K562 (cell line): ENCODE measurements at regions not wholly inside any gene's neighbourhood (a gene's known extent, or its start where the extent isn't known, plus 50 kb on each side); places are given as distances from the start of the nearest gene placed in this dataset.

Experiments used
- ATAC-seq: fragments of 200-7000 bp; cut with Tn5 transposase; 3 replicates; pipeline ENCODE4 v1.9.1; 2020; ENCODE audit warnings: moderate library complexity
- BruUV-seq: library from RNA; stranded (reverse); fragments of 400-500 nt; replicated peaks from 2 replicates; lab custom pipeline; 2021; lab: Mats Ljungman, UMichigan
- CTCF ChIA-PET: fragments of 300-600 bp; formaldehyde crosslinking; extraction: SDS; loops from one replicate; lab custom pipeline; 2021; ENCODE audit warnings: low intra/inter-chr PET ratio; lab: Yijun Ruan, JAX
- POLR2A ChIA-PET: fragments of 300-600, 350-650 bp; sonication (Branson Sonifier 250); formaldehyde crosslinking; extraction: SDS; loops from one replicate; lab custom pipeline; 2021; ENCODE audit warnings: antibody characterized with exemption, inconsistent platforms; lab: Yijun Ruan, JAX
- DNase-seq, 4 experiments: peaks; one replicate each; pipeline versions ENCODE4 v3.0.0 to v3.0.0-alpha.2; 2011 to 2018; ENCODE audit warnings: low spot score in 3 of 4, mixed read lengths in 3 of 4; ENCODE audit errors: extremely low read depth in 1 of 4
- FAIRE-seq: peaks from 2 replicates; lab custom pipeline; 2011; peaks lifted over from hg19 to GRCh38; lab: Jason Lieb, UNC
- H2AFZ ChIP-seq: 2 replicates; pipeline ENCODE4 v1.6.0; 2011; ENCODE audit warnings: low read depth, low read length, control low read depth, inconsistent platforms
- H3K27ac ChIP-seq: fragments of 200-600 bp; 3 replicates; pipeline ENCODE4 v1.8.0; 2011; ENCODE audit warnings: low read depth, mild to moderate bottlenecking, control low read depth, inconsistent platforms, low read length, moderate library complexity, mixed read lengths; ENCODE audit errors: extremely low read depth
- H3K27me3 ChIP-seq, 2 experiments: fragments of 300-600 bp in 1 of 2; 2 replicates in 1 of 2; 3 replicates in 1 of 2; pipeline versions ENCODE4 v1.6.0 to v1.8.0; 2011; ENCODE audit warnings: inconsistent platforms in 2 of 2, low read length in 2 of 2, mild to moderate bottlenecking in 1 of 2, mixed read lengths in 1 of 2, moderate library complexity in 1 of 2; ENCODE audit not compliant: control insufficient read depth in 2 of 2, insufficient read depth in 2 of 2
- H3K36me3 ChIP-seq: fragments of 300-600 bp; 3 replicates; pipeline ENCODE4 v1.8.0; 2011; ENCODE audit warnings: mild to moderate bottlenecking, low read length, inconsistent platforms; ENCODE audit not compliant: control insufficient read depth, insufficient read depth
- H3K4me1 ChIP-seq, 2 experiments: fragments of 200-600 bp in 1 of 2; replicated peaks in 1 of 2; 2 replicates in 1 of 2; 3 replicates in 1 of 2; pipeline versions ENCODE4 v1.5.1 to v1.8.0; 2011; ENCODE audit warnings: inconsistent platforms in 2 of 2, low read length in 2 of 2, mild to moderate bottlenecking in 1 of 2, mixed read lengths in 1 of 2, moderate library complexity in 1 of 2; ENCODE audit not compliant: control insufficient read depth in 2 of 2, insufficient read depth in 2 of 2
- H3K4me2 ChIP-seq: 2 replicates; pipeline ENCODE4 v1.6.1; 2011; ENCODE audit warnings: low read length, control low read depth, inconsistent platforms, mixed read lengths; ENCODE audit not compliant: insufficient read depth
- H3K4me3 ChIP-seq: fragments of 200-600 bp; sonication (generic), shearing (Covaris generic); 2 replicates; pipeline ENCODE4 v1.5.1; 2016; ENCODE audit warnings: control low read depth, inconsistent platforms
- H3K79me2 ChIP-seq: fragments of 200-600 bp; 3 replicates; pipeline ENCODE4 v1.8.0; 2011; ENCODE audit warnings: low read length, inconsistent platforms; ENCODE audit not compliant: control insufficient read depth, insufficient read depth
- H3K9ac ChIP-seq, 2 experiments: 2 replicates each; pipeline versions ENCODE4 v1.6.0 to v1.6.1; 2011; ENCODE audit warnings: low read depth in 2 of 2, low read length in 2 of 2, control low read depth in 1 of 2, inconsistent platforms in 1 of 2, mild to moderate bottlenecking in 1 of 2, mixed read lengths in 1 of 2; ENCODE audit not compliant: insufficient read depth in 1 of 2
- H3K9me1 ChIP-seq: one replicate; pipeline ENCODE4 v1.6.0; 2011; ENCODE audit warnings: inconsistent platforms, mild to moderate bottlenecking, low read length, moderate library complexity; ENCODE audit not compliant: control insufficient read depth, insufficient read depth
- H3K9me3 ChIP-seq: replicated peaks from 2 replicates; pipeline ENCODE4 v1.5.1; 2011; ENCODE audit warnings: low read depth, low read length, inconsistent platforms; ENCODE audit not compliant: control insufficient read depth, insufficient read depth
- H4K20me1 ChIP-seq: replicated peaks from 2 replicates; pipeline ENCODE4 v1.6.1; 2011; ENCODE audit warnings: low read length, inconsistent platforms, mixed read lengths; ENCODE audit not compliant: control insufficient read depth, insufficient read depth
- MTF1 ChIP-seq: fragments of 250-450 bp; sonication (Bioruptor Pico); IDR thresholded peaks from 2 replicates; pipeline ENCODE4 v1.9.0; 2021; ENCODE audit warnings: moderate library complexity, mild to moderate bottlenecking, inconsistent platforms, borderline replicate concordance
- PCBP1 ChIP-seq: fragments of 200-400 bp; formaldehyde crosslinking; IDR thresholded peaks from 2 replicates; pipeline ENCODE4 v1.6.1; 2018; ENCODE audit warnings: mild to moderate bottlenecking, low read depth, low read length; ENCODE audit not compliant: poor library complexity, severe bottlenecking
- SETDB1 ChIP-seq: IDR thresholded peaks from one replicate; pipeline ENCODE4 v1.6.1; 2012; ENCODE audit warnings: low read length, control low read depth, inconsistent platforms
- ZNF12 ChIP-seq: sonication (generic); formaldehyde crosslinking; IDR thresholded peaks from 2 replicates; pipeline ENCODE4 v1.4.0; 2020; ENCODE audit warnings: mild to moderate bottlenecking, missing genetic modification reagents
- ZNF282 ChIP-seq: sonication (generic); formaldehyde crosslinking; IDR thresholded peaks from 2 replicates; pipeline ENCODE4 v1.8.1; 2023; ENCODE audit warnings: missing genetic modification reagents
- WGBS: fragments of 100-300 bp; shearing (Covaris generic); methylation state at CpG from one replicate; pipeline ENCODE4 v1.1.6; 2016; ENCODE audit warnings: low coverage, mixed read lengths; ENCODE audit not compliant: insufficient coverage; ENCODE audit errors: missing lambda C conversion rate; 5-methylcytosine and 5-hydroxymethylcytosine counted together
- in situ Hi-C: fragments of 300-500 bp; cut with MboI; formaldehyde crosslinking; loops from 4 replicates; pipeline ENCODE4 v1.15.0; 2018; ENCODE audit warnings: inconsistent platforms, mixed read lengths
- intact Hi-C: fragments of 100-400 bp; cut with micrococcal nuclease; formaldehyde crosslinking; loops from 2 replicates; pipeline ENCODE4 v1.14.2; 2022
- TF ChIP-seq, protein P1 (sequence below): sonication (generic); formaldehyde crosslinking; IDR thresholded peaks from 2 replicates; pipeline ENCODE4 v1.8.0; 2022; ENCODE audit warnings: mild to moderate bottlenecking, missing genetic modification reagents
- TF ChIP-seq, protein P2 (sequence below), 2 experiments: fragments of 200-800 bp in 1 of 2; sonication (Bioruptor generic) in 1 of 2; sonication (generic) in 1 of 2; formaldehyde crosslinking in 1 of 2; IDR thresholded peaks in 1 of 2; conservative IDR thresholded peaks in 1 of 2; 2 replicates each; pipeline versions ENCODE4 v1.5.0 to v1.6.1; 2016 to 2020; ENCODE audit warnings: missing compliant biosample characterization in 1 of 2, missing genetic modification characterization in 1 of 2, missing genetic modification reagents in 1 of 2
- TF ChIP-seq, protein P3 (sequence below): fragments of 250-450 bp; sonication (Bioruptor Pico); IDR thresholded peaks from 2 replicates; pipeline ENCODE4 v1.5.0; 2021; ENCODE audit warnings: mild to moderate bottlenecking, moderate library complexity
- TF ChIP-seq, protein P4 (sequence below), 2 experiments: fragments of 450-650 bp in 1 of 2; sonication (generic) in 1 of 2; formaldehyde crosslinking in 1 of 2; IDR thresholded peaks in 1 of 2; conservative IDR thresholded peaks in 1 of 2; 2 replicates each; pipeline versions ENCODE4 v1.6.1 to v1.8.1; 2016 to 2023; ENCODE audit warnings: mild to moderate bottlenecking in 2 of 2, moderate library complexity in 2 of 2, inconsistent platforms in 1 of 2, missing genetic modification reagents in 1 of 2

DNA sequence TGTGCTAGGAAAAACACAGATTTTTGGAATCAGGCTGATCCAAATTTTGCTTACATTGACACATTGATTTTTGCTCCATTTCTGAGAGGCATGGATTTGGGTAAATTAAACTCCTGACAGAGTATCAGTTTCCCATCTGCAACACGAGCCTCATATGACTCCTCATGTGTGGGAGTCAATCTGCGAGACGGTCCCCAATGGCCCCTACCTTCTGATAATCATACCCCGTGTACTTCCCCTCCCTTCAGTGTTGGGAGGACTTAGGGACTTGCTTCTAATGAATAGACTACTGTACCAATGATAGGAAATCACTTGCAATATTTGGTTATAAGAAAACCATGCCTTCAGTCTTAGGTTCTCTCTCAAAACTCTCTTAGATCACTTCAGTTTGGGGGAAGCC lies 302.7 kb downstream of the ETS1 start:
- no peaks in the 10 kb centered on the region for H3K36me3 ChIP-seq
- ChIA-PET POLR2A (no interaction called here), CTCF (no interaction called here)
- in situ Hi-C loops (loop anchor here (10.0 kb wide), 1 partner anchor 350 kb away; no protein-coding TSS in a partner anchor), intact Hi-C loops (no loop called here)
- FAIRE-seq (no peak), ATAC-seq (no peak), DNase-seq (no peak)
- H3K9ac ChIP-seq, result no peak overlapping the region
- no peaks in the 10 kb centered on the region for H3K27me3 ChIP-seq
- no peak overlapping the region for H3K27ac ChIP-seq
- BruUV-seq, result no TSS peak
- no peak overlapping the region for H2AFZ ChIP-seq
- H4K20me1 ChIP-seq, result no peaks in the 10 kb centered on the region
- H3K4me1 ChIP-seq, result no peaks in the 10 kb centered on the region
- H3K4me3 ChIP-seq, result no peak overlapping the region
- TF ChIP-seq ZNF12 (no peak), SETDB1 (no peak), ZNF282 (CRISPR knock-in tag) (no peak), MTF1 (no peak), PCBP1 (no peak)
- TF ChIP-seq, protein P1, sequence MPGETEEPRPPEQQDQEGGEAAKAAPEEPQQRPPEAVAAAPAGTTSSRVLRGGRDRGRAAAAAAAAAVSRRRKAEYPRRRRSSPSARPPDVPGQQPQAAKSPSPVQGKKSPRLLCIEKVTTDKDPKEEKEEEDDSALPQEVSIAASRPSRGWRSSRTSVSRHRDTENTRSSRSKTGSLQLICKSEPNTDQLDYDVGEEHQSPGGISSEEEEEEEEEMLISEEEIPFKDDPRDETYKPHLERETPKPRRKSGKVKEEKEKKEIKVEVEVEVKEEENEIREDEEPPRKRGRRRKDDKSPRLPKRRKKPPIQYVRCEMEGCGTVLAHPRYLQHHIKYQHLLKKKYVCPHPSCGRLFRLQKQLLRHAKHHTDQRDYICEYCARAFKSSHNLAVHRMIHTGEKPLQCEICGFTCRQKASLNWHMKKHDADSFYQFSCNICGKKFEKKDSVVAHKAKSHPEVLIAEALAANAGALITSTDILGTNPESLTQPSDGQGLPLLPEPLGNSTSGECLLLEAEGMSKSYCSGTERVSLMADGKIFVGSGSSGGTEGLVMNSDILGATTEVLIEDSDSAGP (CRISPR knock-in tag), result no peak
- TF ChIP-seq, protein P2, sequence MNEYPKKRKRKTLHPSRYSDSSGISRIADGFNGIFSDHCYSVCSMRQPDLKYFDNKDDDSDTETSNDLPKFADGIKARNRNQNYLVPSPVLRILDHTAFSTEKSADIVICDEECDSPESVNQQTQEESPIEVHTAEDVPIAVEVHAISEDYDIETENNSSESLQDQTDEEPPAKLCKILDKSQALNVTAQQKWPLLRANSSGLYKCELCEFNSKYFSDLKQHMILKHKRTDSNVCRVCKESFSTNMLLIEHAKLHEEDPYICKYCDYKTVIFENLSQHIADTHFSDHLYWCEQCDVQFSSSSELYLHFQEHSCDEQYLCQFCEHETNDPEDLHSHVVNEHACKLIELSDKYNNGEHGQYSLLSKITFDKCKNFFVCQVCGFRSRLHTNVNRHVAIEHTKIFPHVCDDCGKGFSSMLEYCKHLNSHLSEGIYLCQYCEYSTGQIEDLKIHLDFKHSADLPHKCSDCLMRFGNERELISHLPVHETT (CRISPR knock-in tag; conservative IDR thresholded peaks at IDR 0.05 in 1 of 2, IDR thresholded peaks at IDR 0.05 in 1 of 2), result no peak
- TF ChIP-seq, protein P3, sequence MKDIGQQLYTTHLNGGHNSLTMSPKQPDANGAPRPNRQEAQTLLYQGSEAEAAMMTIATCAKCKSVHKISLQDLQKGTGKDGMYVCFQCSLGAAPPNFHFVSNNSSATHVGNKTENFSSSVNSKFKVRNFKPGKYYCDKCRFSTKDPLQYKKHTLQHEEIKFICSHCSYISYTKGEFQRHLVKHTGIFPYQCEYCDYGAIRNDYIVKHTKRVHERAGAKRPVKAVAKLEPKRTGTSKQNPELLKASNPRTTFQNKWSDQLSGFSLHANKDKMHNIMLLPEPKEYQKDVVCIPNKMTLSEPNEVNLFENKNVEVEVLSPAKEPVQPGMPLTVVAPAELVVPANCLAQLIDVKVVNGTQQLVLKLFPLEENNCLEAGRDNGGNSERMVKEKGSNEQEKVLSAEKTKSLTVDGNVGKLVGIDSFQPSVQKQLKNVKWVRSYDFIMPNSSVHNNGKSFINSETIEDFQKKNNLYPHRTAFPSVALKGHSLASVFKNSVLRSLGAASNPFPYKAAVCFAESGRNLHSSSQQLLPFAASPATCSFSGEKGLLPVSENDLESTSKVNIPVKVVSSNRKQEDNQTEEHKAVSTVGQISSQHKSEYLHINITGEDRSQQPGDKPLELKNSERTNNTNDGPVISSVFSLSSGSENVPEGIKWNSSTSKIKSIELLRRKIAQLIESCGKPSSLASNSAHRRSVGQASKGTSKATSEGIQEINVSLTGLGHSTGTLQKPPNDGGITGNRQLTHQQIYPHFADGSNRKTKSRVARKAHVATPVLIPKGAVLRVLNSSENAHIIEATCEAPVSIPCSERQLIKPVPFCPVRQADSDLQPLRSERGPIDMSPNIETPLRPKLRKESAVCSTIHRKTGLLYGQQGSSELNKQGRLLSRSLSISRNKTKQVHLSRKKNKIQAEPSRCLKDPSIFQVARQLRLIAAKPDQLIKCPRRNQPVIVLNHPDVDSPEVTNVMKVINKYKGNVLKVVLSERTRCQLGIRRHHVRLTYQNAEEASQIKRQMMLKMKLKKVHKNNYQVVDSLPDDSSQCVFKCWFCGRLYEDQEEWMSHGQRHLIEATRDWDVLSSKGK, result no peak
- TF ChIP-seq, protein P4, sequence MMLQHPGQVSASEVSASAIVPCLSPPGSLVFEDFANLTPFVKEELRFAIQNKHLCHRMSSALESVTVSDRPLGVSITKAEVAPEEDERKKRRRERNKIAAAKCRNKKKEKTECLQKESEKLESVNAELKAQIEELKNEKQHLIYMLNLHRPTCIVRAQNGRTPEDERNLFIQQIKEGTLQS (IDR thresholded peaks at IDR 0.05), result no peak
- TF ChIP-seq, protein P4 (CRISPR knock-in tag; conservative IDR thresholded peaks at IDR 0.05), result no peak
- H3K9me1 ChIP-seq, result no peaks in the 10 kb centered on the region
- H3K9me3 ChIP-seq, result no peaks in the 10 kb centered on the region
- 0% methylated on average over 4 of the region's 4 CpGs for WGBS
- no peak overlapping the region for H3K4me2 ChIP-seq
- H3K79me2 ChIP-seq, result no peaks in the 10 kb centered on the region
